C4-2B (cell line): ENCODE measurements at regions not wholly inside any gene's neighbourhood (a gene's known extent, or its start where the extent isn't known, plus 50 kb on each side); places are given as distances from the start of the nearest gene placed in this dataset.

Source experiments
- ZFX ChIP-seq: fragments of 450-650 bp; IDR thresholded peaks from 2 replicates; pipeline ENCODE4 v1.6.1; 2017
- TF ChIP-seq, protein P1 (sequence below): fragments of 450-650 bp; conservative IDR thresholded peaks from 2 replicates; pipeline ENCODE4 v1.5.1; 2017; ENCODE audit warnings: mild to moderate bottlenecking

DNA sequence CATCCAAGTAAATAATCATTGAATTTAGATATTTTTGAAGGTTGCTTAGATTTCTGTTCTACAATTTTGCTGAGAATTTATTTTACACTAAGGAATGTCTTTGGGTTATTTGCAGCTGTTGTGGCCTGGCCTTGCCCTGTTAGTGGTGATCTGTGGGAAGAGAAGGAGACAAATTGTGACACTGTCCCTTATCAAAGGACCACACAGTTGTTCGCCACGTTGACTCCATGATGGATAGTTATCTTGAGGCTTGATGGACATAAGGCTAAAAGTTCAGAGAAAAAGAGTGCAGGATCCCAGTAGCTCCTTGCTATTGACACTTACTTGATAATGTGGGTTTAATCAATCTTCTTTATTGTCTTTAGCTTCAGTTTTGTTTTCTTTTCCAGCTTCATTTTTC, 186.6 kb upstream of the MEF2C start:
- TF ChIP-seq, protein P1, sequence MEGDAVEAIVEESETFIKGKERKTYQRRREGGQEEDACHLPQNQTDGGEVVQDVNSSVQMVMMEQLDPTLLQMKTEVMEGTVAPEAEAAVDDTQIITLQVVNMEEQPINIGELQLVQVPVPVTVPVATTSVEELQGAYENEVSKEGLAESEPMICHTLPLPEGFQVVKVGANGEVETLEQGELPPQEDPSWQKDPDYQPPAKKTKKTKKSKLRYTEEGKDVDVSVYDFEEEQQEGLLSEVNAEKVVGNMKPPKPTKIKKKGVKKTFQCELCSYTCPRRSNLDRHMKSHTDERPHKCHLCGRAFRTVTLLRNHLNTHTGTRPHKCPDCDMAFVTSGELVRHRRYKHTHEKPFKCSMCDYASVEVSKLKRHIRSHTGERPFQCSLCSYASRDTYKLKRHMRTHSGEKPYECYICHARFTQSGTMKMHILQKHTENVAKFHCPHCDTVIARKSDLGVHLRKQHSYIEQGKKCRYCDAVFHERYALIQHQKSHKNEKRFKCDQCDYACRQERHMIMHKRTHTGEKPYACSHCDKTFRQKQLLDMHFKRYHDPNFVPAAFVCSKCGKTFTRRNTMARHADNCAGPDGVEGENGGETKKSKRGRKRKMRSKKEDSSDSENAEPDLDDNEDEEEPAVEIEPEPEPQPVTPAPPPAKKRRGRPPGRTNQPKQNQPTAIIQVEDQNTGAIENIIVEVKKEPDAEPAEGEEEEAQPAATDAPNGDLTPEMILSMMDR = no peak
- no peak for TF ChIP-seq ZFX
